ENCODE measurements at regions not wholly inside any gene's neighbourhood (a gene's known extent, or its start where the extent isn't known, plus 50 kb on each side); places are given as distances from the start of the nearest gene placed in this dataset.
A peak's percentile ranks its signal among the peaks of the same experiment; 100 is the strongest.

- Mint-ChIP-seq H3K27ac (no peak overlapping the region; a peak in 1 of 7 replicates), H3K9me3 (peaks cover 3 to 6% of the 10 kb centered on the region in 2 experiments; a peak in 4 of 5 replicates)
- H3K27ac ChIP-seq (ENCODE audit: insufficient read length, low read depth, low read length): no peak overlapping the region
Observed at GRCh38 chr11:38791346-38791961, 2193.4 kb upstream of the RAG2 start.

More at GRCh38 chr11:38791346-38791961, 2193.4 kb upstream of the RAG2 start:
- Histone ChIP-seq H3K9ac (ENCODE audit: extremely low read depth, insufficient read length, low read length) (no peak overlapping the region), H3T11ph (ENCODE audit: low read length) (no peak overlapping the region), H2AK5ac (ENCODE audit: insufficient read length, low read length) (no peak overlapping the region), H4K8ac (replicated peaks; ENCODE audit: insufficient read length, low read depth, low read length) (no peak overlapping the region), H2BK15ac (ENCODE audit: low read depth, low read length) (no peak overlapping the region), H2BK5ac (ENCODE audit: insufficient read length, low read length) (no peak overlapping the region), H2BK20ac (ENCODE audit: low read depth, low read length, poor library complexity, severe bottlenecking) (no peak overlapping the region), H4K91ac (ENCODE audit: insufficient read length, low read depth, low read length) (no peak overlapping the region), H3K23me2 (ENCODE audit: insufficient read length, low read depth, low read length, poor library complexity, severe bottlenecking) (no peaks in the 10 kb centered on the region), H3K79me1 (ENCODE audit: insufficient read depth, low read depth, low read length, poor library complexity, severe bottlenecking) (no peaks in the 10 kb centered on the region), H2BK120ac (ENCODE audit: low read depth, low read length, poor library complexity, severe bottlenecking) (no peak overlapping the region), H3K27me3 (ENCODE audit: insufficient read depth, low read length) (no peaks in the 10 kb centered on the region), H3K4me1 (ENCODE audit: insufficient read depth, low read length) (no peaks in the 10 kb centered on the region), H3K56ac (ENCODE audit: insufficient read length, low read depth, low read length) (no peak overlapping the region), H3K9me3 (ENCODE audit: control insufficient read depth, low read depth, low read length) (no peaks in the 10 kb centered on the region), H4K5ac (ENCODE audit: insufficient read length, low read depth, low read length) (no peak overlapping the region), H3K18ac (ENCODE audit: insufficient read length, low read depth, low read length) (no peak overlapping the region), H3K14ac (ENCODE audit: insufficient read depth, low read length) (no peak overlapping the region), H3K4ac (ENCODE audit: low read depth, low read length) (no peak overlapping the region), H3K79me2 (ENCODE audit: insufficient read depth, low read length) (no peaks in the 10 kb centered on the region), H3K23ac (ENCODE audit: insufficient read length, low read depth, low read length) (no peak overlapping the region), H2AFZ (ENCODE audit: low read length) (no peak overlapping the region), H3K4me2 (ENCODE audit: insufficient read depth, insufficient read length, low read length) (no peak overlapping the region), H2BK12ac (ENCODE audit: insufficient read length, low read depth, low read length) (no peak overlapping the region), H4K20me1 (ENCODE audit: control insufficient read depth, insufficient read depth, insufficient read length) (no peaks in the 10 kb centered on the region)
- TF ChIP-seq CTCF (conservative IDR thresholded peaks at IDR 0.05): peak; percentile 95
- Mint-ChIP-seq H3K4me1 (peaks cover 16 to 17% of the 10 kb centered on the region in 2 experiments), H3K4me3 (no peak overlapping the region), H3K27me3 (ENCODE audit: low read depth) (no peaks in the 10 kb centered on the region), H3K36me3 (ENCODE audit: insufficient read depth in 1 of 3, low read depth in 3 of 3) (peaks cover 0 to 8% (median 1%) of the 10 kb centered on the region in 3 experiments; a peak in 3 of 7 replicates)
- WGBS (ENCODE audit: extremely low coverage, insufficient read length, low lambda C conversion rate): no CpG with 5 or more reads among the region's 4 CpGs
- peak; percentile 31 for DNase-seq
